Duodenal mucosa (tissue), 2 donors: ENCODE measurements at regions not wholly inside any gene's neighbourhood (a gene's known extent, or its start where the extent isn't known, plus 50 kb on each side); places are given as distances from the start of the nearest gene placed in this dataset.

ENCODE experiments used
- H3K27ac ChIP-seq: one replicate; pipeline ENCODE4 v1.7.0; 2013; ENCODE audit warnings: low read depth, low read length
- H3K27me3 ChIP-seq, 2 donors: one replicate each; pipeline ENCODE4 v1.7.0; 2013; ENCODE audit warnings: low read length in 2 of 2, control low read depth in 1 of 2; ENCODE audit not compliant: insufficient read depth in 2 of 2, control insufficient read depth in 1 of 2
- H3K36me3 ChIP-seq, 2 donors: one replicate each; pipeline ENCODE4 v1.7.0; 2013; ENCODE audit warnings: low read length in 2 of 2, control low read depth in 1 of 2; ENCODE audit not compliant: insufficient read depth in 2 of 2, control insufficient read depth in 1 of 2
- H3K4me1 ChIP-seq, 2 donors: one replicate each; pipeline ENCODE4 v1.7.0; 2013; ENCODE audit warnings: low read length in 2 of 2, control low read depth in 1 of 2; ENCODE audit not compliant: insufficient read depth in 2 of 2, control insufficient read depth in 1 of 2
- H3K4me3 ChIP-seq, 2 donors: one replicate each; pipeline ENCODE4 v1.7.0; 2013; ENCODE audit warnings: low read length in 2 of 2, low read depth in 1 of 2
- H3K9ac ChIP-seq, 2 donors: one replicate each; pipeline ENCODE4 v1.7.0; 2013; ENCODE audit warnings: low read length in 2 of 2, low read depth in 1 of 2
- H3K9me3 ChIP-seq, 2 donors: one replicate each; pipeline ENCODE4 v1.7.0; 2013; ENCODE audit warnings: low read length in 2 of 2, control low read depth in 1 of 2; ENCODE audit not compliant: control insufficient read depth in 1 of 2

- Histone ChIP-seq H3K9ac (no peak overlapping the region), H3K27ac (no peak overlapping the region)
Observed at GRCh38 chr18:24986666-24987302, 365.2 kb downstream of the ZNF521 start.

GRCh38 chr18:24987303-24988252 lies 364.4 kb downstream of the ZNF521 start:
- no peak overlapping the region for H3K4me3 ChIP-seq
- H3K36me3 ChIP-seq, result no peaks in the 10 kb centered on the region
- no peak overlapping the region for H3K27ac ChIP-seq
- H3K27me3 ChIP-seq, result peaks cover 0 to 3% of the 10 kb centered on the region in 2 donors
- H3K9me3 ChIP-seq, result no peaks in the 10 kb centered on the region
- no peak overlapping the region for H3K9ac ChIP-seq
- no peaks in the 10 kb centered on the region for H3K4me1 ChIP-seq

More at GRCh38 chr18:24986666-24987302, 365.2 kb downstream of the ZNF521 start:
- no peaks in the 10 kb centered on the region for H3K9me3 ChIP-seq
- no peak overlapping the region for H3K4me3 ChIP-seq
- H3K36me3 ChIP-seq, result no peaks in the 10 kb centered on the region
- H3K27me3 ChIP-seq, result peaks cover 0 to 3% of the 10 kb centered on the region in 2 donors
- H3K4me1 ChIP-seq, result no peaks in the 10 kb centered on the region

GRCh38 chr18:24988253-24988840 lies 363.6 kb downstream of the ZNF521 start:
- Histone ChIP-seq H3K36me3 (no peaks in the 10 kb centered on the region), H3K9me3 (no peaks in the 10 kb centered on the region), H3K27ac (no peak overlapping the region), H3K27me3 (peaks cover 0 to 3% of the 10 kb centered on the region in 2 donors), H3K4me1 (no peaks in the 10 kb centered on the region), H3K9ac (no peak overlapping the region), H3K4me3 (no peak overlapping the region)

GRCh38 chr18:24989760-24990593 lies 362.0 kb downstream of the ZNF521 start:
- Histone ChIP-seq H3K4me1 (no peaks in the 10 kb centered on the region), H3K9me3 (no peaks in the 10 kb centered on the region), H3K27me3 (peaks cover 0 to 3% of the 10 kb centered on the region in 2 donors), H3K9ac (no peak overlapping the region), H3K4me3 (no peak overlapping the region), H3K27ac (no peak overlapping the region), H3K36me3 (no peaks in the 10 kb centered on the region)

GRCh38 chr18:24990671-24991134 lies 361.3 kb downstream of the ZNF521 start:
- no peak overlapping the region for H3K4me3 ChIP-seq
- H3K9me3 ChIP-seq, result no peaks in the 10 kb centered on the region
- H3K36me3 ChIP-seq, result no peaks in the 10 kb centered on the region
- H3K9ac ChIP-seq, result no peak overlapping the region
- peaks cover 0 to 3% of the 10 kb centered on the region in 2 donors for H3K27me3 ChIP-seq
- no peak overlapping the region for H3K27ac ChIP-seq
- H3K4me1 ChIP-seq, result no peaks in the 10 kb centered on the region

GRCh38 chr18:24991141-24992060 lies 360.6 kb downstream of the ZNF521 start:
- Histone ChIP-seq H3K4me3 (no peak overlapping the region), H3K27me3 (peaks cover 0 to 3% of the 10 kb centered on the region in 2 donors), H3K9me3 (no peaks in the 10 kb centered on the region), H3K4me1 (no peaks in the 10 kb centered on the region), H3K9ac (no peak overlapping the region), H3K27ac (no peak overlapping the region), H3K36me3 (no peaks in the 10 kb centered on the region)

- Histone ChIP-seq H3K4me3 (no peak overlapping the region), H3K27me3 (peaks cover 0 to 3% of the 10 kb centered on the region in 2 donors), H3K4me1 (no peaks in the 10 kb centered on the region), H3K36me3 (no peaks in the 10 kb centered on the region), H3K9me3 (no peaks in the 10 kb centered on the region), H3K27ac (no peak overlapping the region), H3K9ac (no peak overlapping the region)
Observed at GRCh38 chr18:24992491-24992890, 359.5 kb downstream of the ZNF521 start.

GRCh38 chr18:24993628-24994027 lies 358.3 kb downstream of the ZNF521 start:
- Histone ChIP-seq H3K27me3 (no peaks in the 10 kb centered on the region), H3K27ac (no peak overlapping the region), H3K9me3 (no peaks in the 10 kb centered on the region), H3K4me1 (no peaks in the 10 kb centered on the region), H3K4me3 (no peak overlapping the region), H3K36me3 (no peaks in the 10 kb centered on the region), H3K9ac (no peak overlapping the region)

GRCh38 chr18:24995056-24995455 lies 356.9 kb downstream of the ZNF521 start:
- H3K36me3 ChIP-seq, result no peaks in the 10 kb centered on the region
- H3K27ac ChIP-seq, result no peak overlapping the region
- peaks cover 5 to 8% of the 10 kb centered on the region in 2 donors for H3K9me3 ChIP-seq
- H3K4me3 ChIP-seq, result no peak overlapping the region
- H3K4me1 ChIP-seq, result no peaks in the 10 kb centered on the region
- no peak overlapping the region for H3K9ac ChIP-seq
- H3K27me3 ChIP-seq, result no peaks in the 10 kb centered on the region
